D341Med (cell line): ENCODE measurements at regions not wholly inside any gene's neighbourhood (a gene's known extent, or its start where the extent isn't known, plus 50 kb on each side); places are given as distances from the start of the nearest gene placed in this dataset.

ENCODE experiments used
- DNase-seq: peaks from one replicate; pipeline ENCODE4 v3.0.0; 2012; ENCODE audit warnings: low spot score

GRCh38 chr18:67232991-67233390, 283.5 kb downstream of the DSEL start:
- no peak for DNase-seq

GRCh38 chr18:67232406-67232805, 284.1 kb downstream of the DSEL start:
- no peak for DNase-seq

DNA sequence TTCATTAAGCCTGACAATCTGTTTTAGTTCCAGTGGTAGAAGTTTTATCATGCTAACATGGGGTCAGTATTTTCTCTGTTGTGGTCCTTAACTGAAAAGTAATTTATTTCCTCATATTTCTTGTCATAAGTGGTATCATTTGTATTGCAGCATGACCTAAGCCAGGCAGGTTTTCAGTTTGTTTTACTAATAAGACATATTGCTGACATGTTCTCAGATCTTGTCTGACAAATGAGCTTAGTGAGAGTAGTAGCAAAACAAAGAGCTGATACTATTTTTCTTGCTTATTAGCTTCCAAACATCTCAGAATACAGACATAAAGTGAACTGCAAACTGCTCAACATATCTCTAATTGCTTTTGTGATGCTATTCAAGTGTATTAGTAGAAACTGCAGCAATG, 293.6 kb downstream of the DSEL start:
- DNase-seq, result no peak

DNA sequence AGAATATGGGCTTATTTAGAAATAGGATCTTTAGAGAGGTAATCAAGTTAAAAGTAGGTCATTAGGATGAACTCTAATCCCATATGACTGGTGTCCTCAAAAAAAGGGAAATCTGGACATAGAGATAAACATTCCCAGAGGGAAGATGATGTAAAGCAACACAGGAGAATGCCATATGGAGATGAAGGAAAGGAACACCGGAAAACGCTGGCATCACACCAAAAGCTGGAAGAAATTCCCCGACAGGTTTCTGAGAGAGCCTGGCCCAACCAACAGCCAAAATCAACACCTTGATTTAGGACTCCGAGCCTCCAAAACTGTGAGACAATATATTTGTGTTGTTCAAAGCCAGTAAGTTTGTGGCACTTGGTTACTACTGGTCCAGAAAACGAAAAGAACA, 296.7 kb downstream of the DSEL start:
- DNase-seq, result no peak

DNA sequence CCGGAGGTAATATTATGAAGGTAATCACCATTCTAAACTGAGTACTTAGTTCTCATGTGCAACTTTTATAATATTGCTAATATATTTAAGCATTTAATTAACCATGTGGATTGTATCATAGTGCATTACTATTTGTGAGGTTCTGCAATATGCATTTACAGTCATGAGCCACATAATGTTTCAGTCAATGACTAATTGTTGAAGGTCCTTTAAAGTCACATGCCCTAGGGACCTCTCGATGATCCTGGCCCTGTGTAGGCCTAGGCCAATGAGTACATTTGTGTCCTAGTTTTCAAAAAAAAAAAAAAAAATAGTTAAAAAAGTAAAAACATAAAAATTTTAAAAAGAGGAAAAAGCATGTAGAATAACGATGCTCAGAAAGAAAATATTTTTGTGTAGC, 298.0 kb downstream of the DSEL start:
- DNase-seq, result no peak

DNA sequence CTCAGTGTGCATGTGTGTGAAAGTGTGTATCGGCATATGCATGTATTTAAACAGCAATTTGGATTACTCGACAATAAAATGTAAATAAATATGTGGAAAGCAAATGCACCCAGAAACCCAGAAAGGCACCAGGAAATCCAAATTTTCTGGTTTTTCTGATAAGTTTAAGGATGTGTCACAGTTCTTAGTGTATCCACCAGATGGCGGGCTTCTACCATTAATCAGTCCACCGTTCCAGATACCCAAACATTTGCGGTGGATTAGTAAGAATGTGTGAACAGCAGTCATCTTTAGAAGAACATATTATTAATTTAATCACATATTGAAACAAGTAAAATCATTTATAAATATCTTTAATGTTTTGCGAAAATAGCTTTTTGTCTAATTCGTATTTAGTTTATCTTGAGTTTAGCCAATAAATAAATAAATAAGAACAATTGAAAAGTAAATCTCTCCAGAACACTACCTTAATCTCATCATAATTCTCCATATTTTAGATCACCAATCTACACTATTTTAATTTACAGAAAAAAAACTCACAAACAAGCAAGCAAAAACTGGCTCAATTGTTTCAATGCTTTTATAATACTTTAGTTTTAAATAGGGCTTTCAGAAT, 298.9 kb downstream of the DSEL start:
- peak; percentile 63 for DNase-seq

GRCh38 chr18:67216846-67217245, 299.7 kb downstream of the DSEL start:
- DNase-seq, result no peak

DNA sequence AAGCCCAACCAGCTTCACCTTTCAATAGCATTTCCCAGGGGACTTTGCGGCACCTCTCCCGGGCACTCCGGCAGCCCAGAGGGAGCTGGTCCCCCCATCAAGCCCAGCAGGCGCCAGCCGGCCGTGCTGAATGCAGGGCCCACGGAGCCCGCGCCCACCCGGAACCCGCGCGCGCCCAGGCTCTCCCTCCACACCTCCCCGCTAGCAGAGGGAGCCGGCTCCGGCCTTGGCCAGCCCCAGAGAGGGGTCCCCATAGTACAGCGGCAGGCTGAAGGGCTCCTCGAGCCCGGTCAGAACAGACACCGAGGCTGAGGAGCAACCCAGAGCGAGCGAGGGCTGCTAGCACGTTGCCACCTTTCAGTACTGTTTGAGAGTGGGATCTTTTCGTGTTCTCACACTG, 300.8 kb downstream of the DSEL start:
- DNase-seq, result no peak

DNA sequence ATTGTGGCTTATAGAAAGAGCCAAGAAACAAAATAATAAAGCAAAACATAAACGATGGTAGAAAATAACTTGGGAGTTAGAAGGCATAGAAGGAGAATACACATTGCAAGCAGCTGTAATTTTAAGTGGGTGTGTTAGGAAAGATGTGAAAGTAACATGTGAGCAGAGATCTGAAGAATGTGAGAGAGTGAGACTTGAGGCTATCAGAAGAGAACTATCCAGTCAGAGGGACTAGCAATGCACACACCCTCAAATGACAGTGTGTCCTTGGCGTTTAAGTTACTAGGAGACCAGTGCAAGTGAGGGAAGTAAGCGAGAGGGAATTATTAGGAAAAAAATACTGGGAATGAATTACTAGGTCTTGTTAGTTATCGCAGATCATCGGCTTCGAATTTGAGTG, 304.9 kb downstream of the DSEL start:
- DNase-seq, result no peak

DNA sequence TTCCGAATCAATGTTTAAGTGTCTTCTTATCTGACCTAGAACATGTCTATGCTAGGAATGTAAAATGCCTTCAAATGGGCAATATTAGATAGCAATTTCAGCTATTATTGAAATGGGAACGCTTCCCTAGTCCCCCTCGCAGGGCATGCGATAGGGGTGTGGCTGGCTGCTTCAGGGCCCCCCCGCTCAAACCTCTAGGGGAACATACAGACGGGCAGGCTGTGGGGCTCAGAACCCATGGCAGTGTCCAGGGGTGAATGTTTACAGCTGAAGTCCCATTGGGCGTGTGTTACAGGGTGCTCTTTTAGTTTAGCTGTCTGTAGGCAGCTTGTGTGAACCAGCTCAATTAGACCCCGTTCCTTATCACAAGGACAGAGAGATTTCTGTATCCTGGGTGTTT, 315.9 kb downstream of the DSEL start:
- no peak for DNase-seq

GRCh38 chr18:67199993-67200617, 316.4 kb downstream of the DSEL start:
- no peak for DNase-seq

DNA sequence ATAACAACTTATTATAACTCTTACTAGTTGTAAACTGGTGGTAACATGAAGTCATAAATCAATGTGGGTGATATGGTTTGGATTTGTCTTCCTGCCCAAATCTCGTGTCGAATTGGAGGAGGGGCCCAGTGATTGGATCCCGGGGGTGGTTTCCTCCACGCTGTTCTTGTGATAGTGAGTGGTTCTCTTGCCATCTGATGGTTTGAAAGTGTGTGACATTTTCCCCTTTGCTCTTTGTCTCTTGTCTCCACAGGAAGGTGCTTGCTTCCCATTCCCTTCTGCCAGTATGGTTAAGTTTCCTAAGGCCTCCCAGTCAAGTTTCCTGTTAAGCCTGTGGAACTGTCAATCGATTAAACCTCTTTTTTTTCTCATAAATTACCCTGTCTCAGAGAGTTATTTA, 321.6 kb downstream of the DSEL start:
- no peak for DNase-seq

DNA sequence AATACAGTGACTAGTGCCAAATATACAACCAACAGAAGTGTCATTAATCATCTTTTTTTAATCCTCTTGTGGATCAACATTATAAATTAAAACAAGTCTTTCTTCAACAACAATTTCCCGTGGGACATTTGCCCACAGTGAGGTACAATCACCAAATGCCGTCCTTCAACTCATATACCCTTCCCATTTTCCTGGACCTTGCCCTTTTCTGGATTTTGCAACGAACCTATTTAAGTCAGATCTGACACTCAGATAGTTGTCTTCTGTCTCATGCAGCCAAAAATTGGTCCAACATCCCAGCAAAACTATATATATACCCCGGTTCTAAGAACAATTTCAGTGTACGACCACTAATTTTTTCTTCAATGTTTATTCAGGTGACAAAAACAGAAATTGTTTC, 324.0 kb downstream of the DSEL start:
- no peak for DNase-seq

DNA sequence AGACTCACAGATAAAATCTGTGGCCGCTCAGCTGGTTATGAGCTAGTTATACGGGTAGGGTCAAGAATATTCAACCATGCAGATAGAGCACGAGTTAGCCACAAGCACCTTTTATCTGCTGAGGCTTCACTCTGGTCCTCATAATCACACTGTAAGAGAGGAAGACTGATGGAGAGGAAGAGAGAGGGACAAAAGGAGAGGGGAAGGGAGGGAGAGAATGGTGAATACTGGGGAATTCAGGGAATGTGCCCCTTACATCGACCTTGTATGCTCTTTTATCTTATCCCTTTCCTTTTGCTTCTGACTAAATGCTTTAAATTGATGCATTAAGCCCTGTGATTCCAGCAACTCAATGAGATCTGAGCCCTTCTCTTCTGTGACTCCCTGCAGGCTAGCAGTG, 333.1 kb downstream of the DSEL start:
- no peak for DNase-seq

- DNase-seq, result no peak
Measured at GRCh38 chr18:67179726-67180125, 336.8 kb downstream of the DSEL start.

- DNase-seq, result no peak
Measured at GRCh38 chr18:67159662-67160061, 356.9 kb downstream of the DSEL start.

DNA sequence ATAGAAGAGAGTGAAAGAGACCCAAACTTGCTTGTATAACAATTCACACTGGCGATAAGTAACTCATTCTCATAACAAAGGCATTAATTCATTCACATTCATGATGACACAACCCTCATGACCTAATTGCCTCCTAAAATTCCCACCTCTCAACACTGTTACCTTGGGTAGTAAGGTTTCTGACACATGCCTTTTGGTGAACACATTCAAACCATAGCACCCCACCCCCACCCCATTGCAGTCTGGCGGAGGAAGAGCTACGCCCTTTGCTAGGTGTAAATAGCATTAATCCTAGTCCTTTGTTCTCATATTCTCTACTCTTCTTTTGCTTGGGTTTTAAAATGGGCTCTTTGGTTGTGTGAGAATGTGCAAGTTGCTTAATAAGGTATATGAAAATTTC, 361.5 kb downstream of the DSEL start:
- no peak for DNase-seq

GRCh38 chr18:67151366-67151765, 365.2 kb downstream of the DSEL start:
- DNase-seq, result no peak

DNA sequence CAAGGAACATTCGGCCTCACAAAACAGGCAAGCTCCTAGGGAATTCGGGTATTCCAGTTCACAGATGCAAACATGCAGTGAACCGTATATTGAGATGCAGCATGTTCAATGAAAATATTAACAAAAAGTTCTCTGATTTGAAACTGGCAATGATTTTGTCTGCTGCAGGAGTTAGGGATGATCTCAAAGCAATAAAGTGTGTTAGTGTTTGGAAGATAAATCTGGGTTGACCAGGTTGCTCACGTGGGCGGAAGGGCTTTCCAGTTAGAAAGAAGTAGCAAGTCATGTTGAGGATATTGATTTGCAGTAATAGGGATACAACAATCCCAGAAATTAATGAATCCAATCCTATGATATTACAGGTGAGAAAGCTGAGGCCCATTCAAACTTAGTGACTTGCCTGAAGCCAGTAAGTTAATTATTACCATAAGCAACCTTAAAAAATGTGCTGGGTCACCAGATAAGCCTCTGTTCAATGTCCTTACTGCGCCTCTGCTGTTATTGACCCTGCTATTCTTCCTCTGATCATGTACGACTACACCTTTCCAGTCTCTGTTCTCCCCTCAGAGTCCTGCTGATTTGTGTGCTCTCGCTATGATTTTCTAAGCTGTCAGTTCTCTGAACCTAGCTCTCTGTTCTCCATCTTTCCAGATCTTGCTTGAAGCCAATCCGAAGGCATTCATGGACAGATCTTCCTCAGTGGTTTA, 370.8 kb downstream of the DSEL start:
- DNase-seq, result no peak

DNA sequence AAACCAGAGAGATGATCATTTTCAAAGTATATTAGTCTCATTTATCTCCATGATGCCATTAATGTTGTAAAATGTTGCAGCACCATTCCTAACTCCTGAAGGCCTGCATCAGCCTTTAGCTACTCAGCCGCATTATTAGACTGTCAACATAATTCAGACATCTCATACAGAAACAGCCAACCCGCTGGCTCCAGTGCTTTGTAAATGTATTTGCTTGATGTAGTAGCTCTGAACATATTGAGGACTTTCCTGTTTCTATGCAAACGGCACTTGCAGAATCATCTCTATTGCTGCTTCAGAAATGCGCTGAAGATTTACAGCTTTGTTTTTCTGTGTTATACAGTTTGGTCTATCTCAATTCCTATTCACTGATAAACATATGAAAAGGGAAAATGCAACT, 372.2 kb downstream of the DSEL start:
- no peak for DNase-seq

- DNase-seq, result no peak
Measured at GRCh38 chr18:67143028-67143427, 373.5 kb downstream of the DSEL start.

- DNase-seq, result no peak
Measured at GRCh38 chr18:67142604-67143003, 373.9 kb downstream of the DSEL start.

DNA sequence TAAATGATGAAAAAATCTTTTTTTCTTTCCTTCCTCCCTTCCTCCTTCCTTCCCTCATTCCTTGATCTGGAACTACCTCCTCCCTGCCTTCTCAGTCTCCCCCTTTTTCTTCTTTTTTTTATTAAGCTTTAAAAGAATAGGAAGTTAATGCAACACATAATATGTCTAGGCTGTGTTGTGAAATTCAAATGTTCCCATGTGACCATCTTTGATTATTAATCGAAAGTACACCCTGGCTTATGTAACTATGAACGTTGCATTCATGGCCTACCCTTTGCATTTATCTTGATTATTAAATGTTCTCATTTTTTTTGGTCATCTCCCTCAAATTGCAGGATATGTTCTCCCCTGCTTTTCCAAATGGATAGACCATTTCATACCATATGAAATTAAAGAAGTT, 376.0 kb downstream of the DSEL start:
- no peak for DNase-seq

- DNase-seq, result no peak
Measured at GRCh38 chr18:67139899-67140298, 376.6 kb downstream of the DSEL start.
